Activated CD4-positive, alpha-beta T cell treated with anti-CD3 and anti-CD28 coated beads, Interleukin-2, amount 50 U/mL, for 48 hours (primary cell): ENCODE measurements at regions not wholly inside any gene's neighbourhood (a gene's known extent, or its start where the extent isn't known, plus 50 kb on each side); places are given as distances from the start of the nearest gene placed in this dataset.

Experiments
- DNase-seq, 2 experiments: peaks; one replicate each; pipeline ENCODE4 v3.0.0-alpha.2; 2020

DNA sequence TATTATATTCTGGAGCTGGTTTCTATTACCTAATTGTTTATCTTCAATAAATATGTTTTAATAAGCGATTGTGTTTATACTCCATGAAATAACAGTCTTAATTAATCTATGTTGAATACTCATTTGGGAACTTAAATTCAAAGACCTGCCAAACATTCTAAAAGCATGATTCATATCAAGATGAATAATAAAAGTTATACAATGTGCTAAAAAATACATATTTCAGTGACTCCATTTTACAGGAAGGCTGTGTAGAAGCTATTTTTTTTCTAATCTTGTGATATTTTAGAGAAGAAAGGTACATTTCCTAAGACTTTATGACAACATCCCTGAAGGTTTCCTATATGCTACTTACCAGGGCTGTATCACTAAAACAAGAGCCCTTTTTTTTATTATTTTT is 417.9 kb downstream of the NFIB start:
- no peak for DNase-seq

DNA sequence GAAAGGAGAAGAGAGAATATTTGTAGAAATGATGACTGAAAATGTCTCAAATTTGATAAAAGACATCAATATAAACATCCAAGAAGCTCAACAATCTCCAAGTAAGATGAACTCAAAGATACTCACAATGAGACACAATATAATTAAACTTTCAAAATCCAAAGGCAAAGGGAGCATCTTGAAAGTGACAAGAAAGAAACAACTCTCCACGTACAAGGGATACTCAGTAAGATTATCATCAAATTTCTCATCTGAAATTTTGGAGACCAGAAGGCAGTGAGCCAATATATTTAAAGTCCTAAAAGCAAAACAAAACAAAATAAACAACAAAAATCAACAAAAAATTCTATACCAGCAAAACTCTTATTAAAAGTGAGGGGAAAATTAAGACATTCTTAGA is 428.7 kb downstream of the NFIB start:
- no peak for DNase-seq

DNA sequence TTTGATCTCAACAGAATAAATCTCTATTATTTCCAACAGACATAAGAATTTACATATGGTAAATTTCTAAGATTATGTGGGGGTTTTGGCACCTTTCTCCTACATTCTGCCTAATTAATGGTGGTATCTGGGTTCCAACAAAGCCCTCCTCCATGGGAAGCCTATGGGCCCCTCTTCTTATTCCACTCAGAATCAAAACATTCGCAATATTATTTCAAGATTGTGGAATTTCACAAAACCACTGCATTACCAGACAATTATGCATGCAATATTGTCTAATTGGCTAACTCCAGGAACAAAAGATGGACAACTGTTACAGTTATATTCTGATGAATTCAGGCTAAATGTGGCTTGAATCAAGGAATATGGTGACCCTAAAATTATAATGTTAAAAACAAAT is 434.0 kb downstream of the NFIB start:
- DNase-seq, result no peak

GRCh38 chr9:13879011-13879410 is 434.9 kb downstream of the NFIB start:
- DNase-seq, result no peak

GRCh38 chr9:13878241-13878711 is 435.7 kb downstream of the NFIB start:
- DNase-seq, result no peak

- DNase-seq, result no peak
Measured at GRCh38 chr9:13876741-13877140, 437.2 kb downstream of the NFIB start.

- no peak for DNase-seq
Measured at GRCh38 chr9:13873203-13873602, 440.7 kb downstream of the NFIB start.

DNA sequence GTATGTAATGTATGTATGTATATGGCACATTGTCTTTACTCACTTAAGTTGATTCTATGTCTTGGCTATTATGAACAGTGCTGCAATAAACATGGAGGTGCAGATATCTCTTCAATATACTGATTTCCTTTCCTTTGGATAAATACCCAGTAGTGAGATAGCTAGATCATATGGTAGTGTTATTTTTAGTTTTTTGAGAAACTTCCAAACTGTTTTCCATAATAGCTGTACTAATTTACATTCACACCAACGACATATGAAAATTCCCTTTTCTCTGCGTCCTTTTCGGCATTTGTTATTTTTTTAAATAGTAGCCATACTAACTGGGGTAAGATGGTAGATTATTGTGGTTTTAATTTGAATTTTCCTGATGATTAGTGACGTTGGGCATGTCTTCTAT is 445.6 kb downstream of the NFIB start:
- no peak for DNase-seq

- DNase-seq, result no peak
Measured at GRCh38 chr9:13865869-13866268, 448.1 kb downstream of the NFIB start.

DNA sequence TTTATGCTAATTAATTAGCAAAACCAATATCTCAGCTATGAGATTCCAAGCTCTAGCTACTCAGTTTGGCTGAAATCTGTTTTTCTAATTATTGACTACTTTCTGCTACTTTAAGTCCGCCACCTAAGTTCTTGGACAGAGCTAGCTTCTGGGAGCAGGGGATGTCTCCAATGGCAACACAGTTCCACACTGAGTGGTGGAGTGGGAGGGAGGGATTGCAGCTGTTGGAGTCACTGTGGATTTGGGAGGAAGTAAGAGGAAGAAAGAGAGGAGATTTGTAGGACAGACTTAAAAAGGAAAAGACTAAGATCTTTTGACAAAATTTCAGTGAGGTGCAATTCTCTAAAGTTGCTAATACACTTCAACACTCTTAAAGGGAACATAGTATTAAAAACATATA is 450.8 kb downstream of the NFIB start:
- DNase-seq, result no peak

DNA sequence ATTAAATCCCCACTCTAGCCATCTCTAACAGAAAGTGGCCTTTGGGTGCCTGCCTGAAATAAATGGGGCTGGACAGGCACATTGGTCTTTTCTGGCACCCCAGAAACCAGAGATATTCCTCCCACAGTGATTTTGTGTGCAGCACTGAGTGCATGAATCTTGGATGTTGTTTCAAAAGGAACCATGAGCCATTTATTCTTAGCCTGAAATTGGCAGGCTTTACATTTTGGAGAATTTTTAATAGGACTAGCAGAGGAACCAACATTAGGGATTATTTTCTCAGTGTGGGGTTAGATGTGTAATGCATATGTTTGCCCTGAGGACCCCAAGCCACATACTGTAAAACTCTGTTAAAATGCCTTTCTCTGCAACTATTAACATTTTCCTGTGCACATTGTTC is 451.3 kb downstream of the NFIB start:
- DNase-seq, result no peak

DNA sequence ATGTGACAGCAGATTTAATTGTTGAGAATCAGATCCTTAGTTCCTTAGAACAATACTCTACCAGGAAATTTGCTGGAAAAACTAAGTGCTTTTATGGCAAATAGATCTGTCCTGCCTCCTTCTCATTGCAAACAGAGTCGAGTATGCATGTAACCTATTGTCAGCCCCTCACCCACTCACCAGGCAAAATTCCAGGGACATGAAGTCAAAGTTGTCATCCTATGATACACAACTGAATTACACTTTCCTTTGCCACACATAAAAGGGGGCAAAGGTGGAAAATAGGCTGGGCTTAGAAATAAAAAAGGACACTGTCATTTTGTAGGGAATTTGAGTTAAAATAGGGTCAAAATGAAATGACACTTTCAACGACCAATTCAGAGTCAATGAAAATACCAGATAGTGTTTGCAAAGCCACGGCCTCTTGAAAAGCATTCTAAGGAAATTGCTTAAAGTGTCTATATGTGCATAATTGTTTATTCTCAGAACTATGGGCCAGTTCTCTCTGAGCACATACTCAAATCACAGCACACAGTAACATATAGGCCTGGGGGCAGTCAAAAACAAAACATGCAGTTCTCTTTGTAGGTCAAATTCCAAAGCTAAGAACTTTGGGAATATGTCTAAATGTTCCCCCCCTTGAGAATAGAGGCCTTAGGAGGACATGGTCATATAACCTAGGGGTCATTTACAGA is 452.8 kb downstream of the NFIB start:
- no peak for DNase-seq

GRCh38 chr9:13860019-13860418 is 453.9 kb downstream of the NFIB start:
- no peak for DNase-seq

DNA sequence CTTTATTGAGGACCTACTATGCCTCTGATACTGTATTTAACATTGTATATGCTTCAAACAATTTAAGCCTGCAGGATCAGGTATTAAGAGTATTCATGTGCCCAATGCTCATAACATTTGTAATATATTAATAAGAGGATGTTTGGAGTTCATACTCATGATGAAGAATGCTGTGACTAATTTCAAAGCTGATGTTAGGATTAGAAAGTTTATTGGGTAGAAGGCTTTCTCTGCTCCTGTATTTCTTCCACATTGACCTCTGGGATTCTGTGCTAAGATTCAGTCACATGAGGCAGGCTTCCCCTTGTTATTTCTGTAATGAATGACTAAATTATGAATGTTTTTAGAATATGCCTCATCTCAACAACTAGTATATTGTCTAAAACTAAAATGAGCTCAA is 456.4 kb downstream of the NFIB start:
- no peak for DNase-seq

DNA sequence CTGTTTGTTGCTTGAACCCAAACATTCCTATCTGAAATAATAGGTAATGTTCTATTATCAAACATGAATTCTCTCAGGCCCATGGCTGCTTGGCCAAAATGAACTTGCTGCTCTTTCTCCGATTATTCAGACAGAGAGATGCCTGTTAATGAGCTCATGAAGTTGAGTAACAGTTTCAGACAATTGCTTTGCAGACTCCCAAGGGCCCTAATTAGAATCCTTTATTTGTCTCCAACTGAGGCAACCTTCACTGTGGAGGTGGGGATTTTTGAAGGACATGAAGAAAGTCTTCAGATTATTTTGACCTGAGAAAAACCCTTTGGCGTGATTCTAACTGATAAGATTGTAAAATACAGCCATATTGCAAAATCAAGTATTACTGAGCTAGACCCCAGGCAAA is 466.7 kb downstream of the NFIB start:
- no peak for DNase-seq

DNA sequence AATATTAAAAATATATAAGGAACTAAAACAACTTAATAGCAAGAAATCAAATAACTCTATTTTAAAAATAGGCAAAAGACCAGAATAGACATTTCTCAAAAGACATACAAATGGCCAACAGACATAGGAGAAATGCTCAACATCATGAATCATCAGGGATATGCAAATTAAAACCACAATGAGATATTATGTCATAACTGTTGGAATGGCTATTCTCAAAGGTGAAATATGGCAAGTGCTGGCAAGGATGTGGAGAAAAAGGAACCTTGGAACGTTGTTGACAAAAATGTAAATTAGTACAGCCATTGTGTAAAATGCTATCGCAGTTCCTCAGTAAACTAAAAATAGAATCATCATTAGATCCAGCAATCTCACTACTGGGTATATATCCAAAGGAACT is 468.5 kb downstream of the NFIB start:
- no peak for DNase-seq

DNA sequence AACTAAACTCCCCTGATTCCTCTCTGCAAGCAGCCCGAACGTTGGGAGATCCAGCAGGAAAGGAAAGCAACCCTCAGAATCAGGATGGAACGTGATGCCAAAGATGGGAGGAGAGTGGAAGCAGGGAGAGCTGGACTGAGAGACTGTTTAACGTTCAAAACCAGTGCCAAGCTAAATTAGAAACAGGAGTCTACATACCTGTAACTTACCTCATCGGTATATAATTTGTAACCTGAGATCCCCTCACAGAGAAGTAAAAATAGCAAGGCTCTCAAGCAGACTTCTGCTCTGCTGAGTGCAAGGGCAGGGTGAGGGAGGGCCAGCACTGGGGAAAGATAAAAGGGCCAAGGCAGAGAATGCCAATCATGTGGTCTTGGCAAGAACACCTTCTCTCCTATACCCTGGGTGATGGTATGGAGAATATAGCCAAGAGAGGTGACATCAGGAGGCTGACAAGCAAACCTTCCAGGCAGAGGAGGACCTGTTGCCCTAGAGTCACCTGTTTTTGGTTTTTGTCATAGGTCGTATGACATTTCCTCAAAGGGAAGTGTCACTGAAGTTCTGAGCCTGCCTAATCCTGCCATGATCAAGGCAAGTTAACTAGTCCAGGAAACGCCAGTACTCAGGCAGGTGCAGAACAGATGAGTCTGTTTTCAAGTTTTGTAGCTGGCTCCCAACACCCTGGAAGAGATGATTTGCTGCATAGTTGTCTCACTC is 472.0 kb downstream of the NFIB start:
- DNase-seq, result no peak

DNA sequence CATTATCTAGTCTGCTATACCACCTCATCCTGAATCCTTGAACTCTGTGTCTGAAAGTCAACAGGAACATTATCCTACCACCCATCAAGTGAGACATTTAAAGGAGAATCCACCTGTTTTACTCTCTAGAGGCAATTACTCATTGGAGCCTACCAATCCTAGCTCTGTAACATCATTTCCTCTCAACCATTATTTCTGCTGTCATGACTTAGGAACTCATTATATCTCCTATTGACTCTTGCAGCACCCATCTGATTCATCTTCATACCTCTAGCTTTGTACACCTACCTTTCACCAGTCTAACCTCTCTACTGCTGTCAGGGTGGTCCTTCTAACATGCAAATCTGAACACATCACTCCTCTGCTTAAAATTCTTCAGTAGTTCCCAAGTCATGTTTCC is 481.5 kb downstream of the NFIB start:
- no peak for DNase-seq

- DNase-seq, result no peak
Measured at GRCh38 chr9:13823026-13823425, 490.9 kb downstream of the NFIB start.

DNA sequence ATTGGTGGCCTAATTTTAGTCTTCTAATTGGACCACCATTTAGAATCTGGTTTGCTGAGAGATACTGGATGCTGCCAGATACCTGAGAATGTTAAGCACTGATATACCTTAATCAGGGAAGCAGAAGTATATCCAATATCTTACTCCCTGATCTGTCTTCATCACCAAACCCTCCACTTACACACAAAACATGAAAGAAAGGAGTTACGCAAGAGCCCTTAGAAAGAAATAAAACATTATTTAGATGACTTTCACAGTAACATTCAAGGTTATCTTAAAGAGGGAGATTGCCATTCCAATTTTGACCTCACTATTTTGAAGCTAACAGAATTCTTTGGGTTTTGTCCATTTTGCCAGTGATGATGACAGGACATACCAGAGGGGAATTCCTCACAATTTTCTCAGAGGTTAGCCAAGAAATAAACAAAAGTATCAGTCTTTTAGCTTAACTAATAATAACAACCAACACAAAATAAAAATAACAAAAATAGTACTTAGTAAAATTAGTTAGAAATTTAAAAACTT is 496.1 kb downstream of the NFIB start:
- no peak for DNase-seq

DNA sequence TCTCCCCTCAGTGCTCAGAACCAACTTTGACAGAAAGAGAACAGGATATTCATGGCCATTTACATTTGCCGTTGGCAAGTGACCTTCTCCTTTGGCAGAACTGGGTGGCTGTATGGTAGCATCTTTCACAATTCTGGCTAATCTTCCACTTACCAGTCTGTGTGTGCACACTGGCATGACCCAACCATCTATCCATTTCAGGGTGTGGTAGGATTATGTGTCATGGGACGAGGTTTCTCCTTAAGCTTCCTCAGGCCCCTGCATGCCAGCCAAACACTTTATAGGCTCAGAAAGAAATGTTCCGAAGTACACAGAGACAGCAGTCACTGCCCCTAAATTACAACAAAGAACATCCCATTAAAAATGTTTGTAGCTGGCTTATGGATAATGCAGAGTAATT is 497.1 kb downstream of the NFIB start:
- no peak for DNase-seq

DNA sequence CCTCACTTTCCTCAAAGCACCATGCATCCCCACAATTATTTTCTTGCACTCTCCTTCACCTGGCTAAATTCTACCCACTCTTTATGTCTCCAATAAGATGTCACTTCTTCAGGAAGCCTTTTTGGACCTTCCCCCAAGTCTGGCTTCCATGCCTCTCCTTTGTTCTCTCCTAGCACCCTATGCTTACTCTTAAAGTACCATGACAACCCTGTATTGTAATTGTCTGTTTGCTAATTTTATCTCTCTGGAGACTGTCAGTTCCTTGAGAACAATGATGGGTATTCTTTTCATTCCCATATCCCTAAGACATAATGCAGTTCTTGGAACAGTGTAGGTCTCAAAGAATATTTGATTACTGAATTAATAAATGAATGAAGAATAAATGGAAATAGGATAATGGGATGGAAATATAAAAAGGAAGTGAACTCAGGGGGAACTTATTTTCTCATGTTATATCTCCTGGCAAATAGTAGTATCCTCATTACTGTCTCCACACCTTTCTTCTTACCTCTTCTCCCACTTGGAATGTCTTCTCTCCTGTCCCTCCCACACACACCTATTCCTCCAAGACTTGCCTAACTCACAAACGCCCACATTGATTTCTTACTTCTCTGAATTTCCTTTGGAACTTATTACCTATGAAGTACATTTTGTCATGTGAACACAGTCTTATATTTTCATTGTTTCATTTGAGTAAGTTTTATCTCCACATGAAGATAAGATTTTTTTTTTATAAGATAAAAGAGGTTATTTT is 499.1 kb downstream of the NFIB start:
- no peak for DNase-seq

- DNase-seq, result no peak
Measured at GRCh38 chr9:13811876-13812275, 502.1 kb downstream of the NFIB start.

DNA sequence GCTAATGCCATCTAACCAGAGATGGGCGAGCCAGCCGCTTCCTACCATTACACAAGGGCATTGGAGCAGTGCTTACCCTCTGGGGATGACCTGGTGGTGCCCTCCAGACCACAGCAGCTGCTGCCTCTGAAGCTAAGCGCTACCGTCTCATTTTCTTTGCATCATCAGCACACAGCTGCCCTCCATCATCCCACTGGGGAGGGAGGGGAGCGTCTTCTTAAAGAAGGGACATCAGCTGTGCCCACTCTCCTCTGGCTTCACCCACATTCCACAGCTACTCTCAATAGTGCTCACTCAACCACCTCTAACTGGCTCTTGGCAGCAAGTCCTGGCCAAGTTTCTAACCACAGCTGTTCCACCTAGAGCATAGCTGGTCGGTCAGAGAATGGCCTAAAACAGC is 503.4 kb downstream of the NFIB start:
- no peak for DNase-seq
